Lung (tissue), 11 donors: ENCODE measurements at regions not wholly inside any gene's neighbourhood (a gene's known extent, or its start where the extent isn't known, plus 50 kb on each side); places are given as distances from the start of the nearest gene placed in this dataset.
A peak's percentile ranks its signal among the peaks of the same experiment; 100 is the strongest.
"Not testable (repeated sequence)": the region's sequence is repeated elsewhere in the genome, so short reads cannot be mapped to it uniquely, and the experiment has no call there.

Experiments
- ATAC-seq: fragments of 200-7000 bp; cut with Tn5 transposase; one replicate; pipeline ENCODE4 v1.9.1; 2020; ENCODE audit warnings: moderate number of reproducible peaks; ENCODE audit not compliant: insufficient read depth, low FRiP score
- DNase-seq, 3 donors: peaks; one replicate each; pipeline ENCODE4 v3.0.0-alpha.2; 2013 to 2017
- H3K27ac ChIP-seq, 2 donors: one replicate each; pipeline ENCODE4 v1.5.1; 2013; ENCODE audit warnings: mild to moderate bottlenecking in 2 of 2, moderate library complexity in 2 of 2, control low read depth in 1 of 2, inconsistent platforms in 1 of 2, low read depth in 1 of 2, low read length in 1 of 2
- H3K27me3 ChIP-seq, 3 donors: one replicate each; pipeline ENCODE4 v1.5.1; 2013; ENCODE audit warnings: low read length in 2 of 3; ENCODE audit not compliant: control insufficient read depth in 3 of 3, insufficient read depth in 3 of 3
- H3K36me3 ChIP-seq, 4 donors: one replicate each; pipeline ENCODE4 v1.5.1; 2013; ENCODE audit warnings: low read length in 4 of 4, mild to moderate bottlenecking in 1 of 4, moderate library complexity in 1 of 4; ENCODE audit not compliant: control insufficient read depth in 4 of 4, insufficient read depth in 4 of 4
- H3K4me1 ChIP-seq, 5 donors: one replicate each; pipeline ENCODE4 v1.5.1; 2013; ENCODE audit warnings: low read length in 5 of 5, mild to moderate bottlenecking in 2 of 5, moderate library complexity in 1 of 5; ENCODE audit not compliant: control insufficient read depth in 5 of 5, insufficient read depth in 5 of 5
- H3K4me3 ChIP-seq: one replicate; pipeline ENCODE4 v1.5.1; 2013; ENCODE audit warnings: mild to moderate bottlenecking, control low read depth, moderate library complexity
- H3K9ac ChIP-seq, 2 donors: one replicate each; pipeline ENCODE4 v1.5.1; 2013; ENCODE audit warnings: low read length in 2 of 2, control low read depth in 1 of 2; ENCODE audit not compliant: insufficient read depth in 1 of 2
- H3K9me3 ChIP-seq, 4 donors: one replicate each; pipeline ENCODE4 v1.5.1; 2013; ENCODE audit warnings: low read length in 3 of 4, mild to moderate bottlenecking in 1 of 4, moderate library complexity in 1 of 4; ENCODE audit not compliant: control insufficient read depth in 4 of 4, insufficient read depth in 3 of 4
- WGBS, 2 donors: extraction: QIAGEN DNeasy Blood & Tissue Kit; methylation state at CpG; one replicate each; pipeline ENCODE4 v1.1.7; 2013; 5-methylcytosine and 5-hydroxymethylcytosine counted together
- TF ChIP-seq, protein P1 (sequence below): IDR thresholded peaks from 2 replicates; pipeline ENCODE4 v1.5.1; 2012; ENCODE audit warnings: mild to moderate bottlenecking; ENCODE audit errors: control extremely low read depth, extremely low read depth
- donor health status: control.
- donor health status: control.
- donor health status: Bipolar disorder and iron deficiency.
- donor health status: healthy.
- donor health status: DM: yes; HTN: yes; CAD: no.

DNA sequence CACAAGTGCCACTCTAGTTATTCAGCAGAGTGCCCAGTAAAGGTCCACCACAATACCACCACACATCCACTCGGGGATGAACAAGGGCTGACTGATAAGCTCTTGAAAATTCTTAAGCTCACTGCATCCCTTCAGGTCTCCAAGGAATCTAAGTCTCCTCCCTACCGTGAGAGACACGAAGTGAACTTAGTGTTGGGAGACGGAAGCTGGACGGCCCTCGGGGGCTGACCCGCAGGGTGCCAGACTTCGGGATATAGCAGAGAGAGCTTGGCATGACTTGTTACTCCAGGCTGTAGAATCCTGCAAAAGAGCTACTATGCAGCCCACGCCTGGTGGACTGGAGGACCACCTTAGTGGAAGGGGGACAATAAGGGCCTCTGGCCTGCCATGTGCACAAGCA, 75.1 kb downstream of the LYZL1 start:
- H3K9ac ChIP-seq, H3K4me3 ChIP-seq, H3K9me3 ChIP-seq, ATAC-seq, H3K4me1 ChIP-seq, H3K27ac ChIP-seq, H3K27me3 ChIP-seq, H3K36me3 ChIP-seq, DNase-seq: not testable (repeated sequence)
- 85 to 87% methylated on average over 9 of the region's 9 CpGs for WGBS, 2 donors

DNA sequence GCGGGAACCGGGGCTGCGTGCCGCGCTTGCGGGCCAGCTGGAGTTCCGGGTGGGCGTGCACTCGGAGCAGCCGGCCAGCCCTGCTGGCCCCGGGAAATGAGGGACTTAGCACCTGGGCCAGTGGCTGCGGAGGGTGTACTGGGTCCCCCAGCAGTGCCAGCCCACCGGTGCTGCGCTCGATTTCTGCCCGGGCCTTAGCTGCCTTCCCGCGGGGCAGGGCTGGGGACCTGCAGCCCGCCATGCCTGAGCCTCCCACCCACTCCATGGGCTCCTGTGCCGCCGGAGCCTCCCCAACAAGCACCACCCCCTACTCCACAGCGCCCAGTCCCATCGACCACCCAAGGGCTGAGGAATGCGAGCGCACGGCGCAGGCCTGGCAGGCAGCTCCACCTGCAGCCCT, 77.3 kb downstream of the LYZL1 start:
- H3K27ac ChIP-seq, H3K27me3 ChIP-seq, H3K9ac ChIP-seq, DNase-seq, H3K4me1 ChIP-seq, ATAC-seq, H3K36me3 ChIP-seq, H3K9me3 ChIP-seq, H3K4me3 ChIP-seq: not testable (repeated sequence)
- 91 to 92% methylated on average over 22 to 27 of the region's 27 CpGs for WGBS, 2 donors

DNA sequence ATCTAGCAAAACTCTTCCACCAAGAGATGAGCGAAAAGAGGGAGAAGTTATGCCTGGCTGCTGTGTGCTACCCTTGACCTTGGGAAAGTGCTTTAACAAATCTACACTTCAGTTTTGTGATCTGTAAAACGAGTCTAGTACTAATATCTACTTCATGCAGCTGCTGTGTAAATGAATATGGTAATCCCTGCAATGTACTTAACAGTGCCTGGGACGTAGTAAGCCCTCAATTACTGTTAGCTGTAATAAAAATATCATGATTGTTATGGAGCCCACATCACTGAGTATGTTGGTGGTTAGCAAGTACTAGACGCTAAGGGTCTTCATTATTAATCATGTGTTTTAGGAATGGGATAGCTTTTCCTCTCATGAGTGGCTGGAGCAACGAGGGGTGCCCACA, 80.5 kb downstream of the LYZL1 start:
- Histone ChIP-seq H3K9ac (no peak overlapping the region), H3K36me3 (no peaks in the 10 kb centered on the region), H3K4me3 (no peak overlapping the region), H3K27me3 (no peaks in the 10 kb centered on the region), H3K4me1 (peaks cover 0 to 7% (median 0%) of the 10 kb centered on the region in 5 donors), H3K9me3 (no peaks in the 10 kb centered on the region), H3K27ac (no peak overlapping the region)
- no peak for ATAC-seq
- WGBS, 2 donors: 79 to 86% methylated on average over 5 of the region's 5 CpGs
- no peak for DNase-seq
- TF ChIP-seq, protein P1, sequence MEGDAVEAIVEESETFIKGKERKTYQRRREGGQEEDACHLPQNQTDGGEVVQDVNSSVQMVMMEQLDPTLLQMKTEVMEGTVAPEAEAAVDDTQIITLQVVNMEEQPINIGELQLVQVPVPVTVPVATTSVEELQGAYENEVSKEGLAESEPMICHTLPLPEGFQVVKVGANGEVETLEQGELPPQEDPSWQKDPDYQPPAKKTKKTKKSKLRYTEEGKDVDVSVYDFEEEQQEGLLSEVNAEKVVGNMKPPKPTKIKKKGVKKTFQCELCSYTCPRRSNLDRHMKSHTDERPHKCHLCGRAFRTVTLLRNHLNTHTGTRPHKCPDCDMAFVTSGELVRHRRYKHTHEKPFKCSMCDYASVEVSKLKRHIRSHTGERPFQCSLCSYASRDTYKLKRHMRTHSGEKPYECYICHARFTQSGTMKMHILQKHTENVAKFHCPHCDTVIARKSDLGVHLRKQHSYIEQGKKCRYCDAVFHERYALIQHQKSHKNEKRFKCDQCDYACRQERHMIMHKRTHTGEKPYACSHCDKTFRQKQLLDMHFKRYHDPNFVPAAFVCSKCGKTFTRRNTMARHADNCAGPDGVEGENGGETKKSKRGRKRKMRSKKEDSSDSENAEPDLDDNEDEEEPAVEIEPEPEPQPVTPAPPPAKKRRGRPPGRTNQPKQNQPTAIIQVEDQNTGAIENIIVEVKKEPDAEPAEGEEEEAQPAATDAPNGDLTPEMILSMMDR: no peak

DNA sequence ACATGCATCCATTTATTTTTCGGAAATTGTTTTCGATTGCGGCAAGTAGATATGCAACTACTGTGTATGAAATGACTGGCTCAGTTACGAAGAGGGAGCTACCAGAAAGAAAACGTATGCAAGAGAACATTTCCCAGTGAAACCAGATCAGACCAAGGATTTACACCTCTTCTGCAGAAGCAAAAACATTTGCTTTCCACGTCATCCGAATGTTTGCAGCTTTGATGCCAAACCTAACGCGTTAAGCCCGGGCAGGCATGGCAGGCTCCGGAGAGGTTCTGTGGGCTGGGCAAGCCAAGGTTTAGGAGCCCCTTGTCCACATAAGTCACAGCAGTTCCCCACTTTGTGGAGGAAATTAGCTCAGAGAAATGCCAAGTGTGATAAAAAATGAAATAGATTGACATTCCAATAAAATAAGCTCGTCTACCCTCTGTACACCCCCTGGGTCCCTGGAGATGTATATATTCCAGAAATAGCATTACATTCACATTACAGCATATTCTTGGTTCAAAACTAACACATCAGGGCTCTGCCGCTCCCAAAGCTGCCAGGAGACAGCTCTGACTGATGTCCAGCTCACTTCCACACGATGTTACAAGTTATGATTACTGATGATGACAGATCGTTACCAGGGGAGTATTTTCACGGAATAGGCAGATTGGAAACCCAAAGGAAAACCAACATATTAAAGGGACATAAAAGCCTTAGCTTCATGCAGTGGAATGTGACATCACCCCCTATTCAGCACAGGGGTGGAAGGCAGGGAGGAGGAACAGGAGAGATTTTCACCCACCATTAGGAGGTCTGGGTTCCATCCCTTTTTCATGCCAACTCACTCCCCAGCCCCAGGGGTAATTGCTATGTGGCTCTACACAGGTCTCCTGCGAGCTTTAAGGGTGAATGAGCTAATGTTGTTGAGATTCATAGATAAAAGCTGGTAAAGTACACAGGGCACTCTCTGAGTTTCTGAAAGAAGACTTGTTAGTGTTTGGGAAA, 81.5 kb downstream of the LYZL1 start:
- ATAC-seq (no peak), DNase-seq (peak in 1 of 3 donors; percentile 30)
- H3K9ac ChIP-seq: no peak overlapping the region
- H3K36me3 ChIP-seq: no peaks in the 10 kb centered on the region
- H3K4me1 ChIP-seq: peaks cover 0 to 7% (median 0%) of the 10 kb centered on the region in 5 donors
- WGBS, 2 donors: 73 to 80% methylated on average over 17 of the region's 17 CpGs
- no peak overlapping the region for H3K27ac ChIP-seq
- no peaks in the 10 kb centered on the region for H3K9me3 ChIP-seq
- H3K27me3 ChIP-seq: no peaks in the 10 kb centered on the region
- no peak overlapping the region for H3K4me3 ChIP-seq
- TF ChIP-seq, protein P1: no peak
